GM11168 (cell line): ENCODE measurements at regions not wholly inside any gene's neighbourhood (a gene's known extent, or its start where the extent isn't known, plus 50 kb on each side); places are given as distances from the start of the nearest gene placed in this dataset.

Source experiments
- in situ Hi-C: fragments of 300-500 bp; cut with MboI; formaldehyde crosslinking; loops from one replicate; pipeline ENCODE4 v1.12.0; 2022; ENCODE audit warnings: low sequenced_read_pairs; ENCODE audit not compliant: unreplicated experiment

- in situ Hi-C loops, result no loop called here
These were observed 172.7 kb upstream of the ARL4C start for GRCh38 chr2:234669621-234670020.

- in situ Hi-C loops, result no loop called here
These were observed 172.1 kb upstream of the ARL4C start for GRCh38 chr2:234669001-234669400.

- in situ Hi-C loops, result no loop called here
These were observed 170.0 kb upstream of the ARL4C start for GRCh38 chr2:234666911-234667310.

GRCh38 chr2:234665304-234665703 lies 168.4 kb upstream of the ARL4C start:
- in situ Hi-C loops, result no loop called here

GRCh38 chr2:234661849-234662248 lies 165.0 kb upstream of the ARL4C start:
- in situ Hi-C loops, result no loop called here

- in situ Hi-C loops, result no loop called here
These were observed 164.3 kb upstream of the ARL4C start for GRCh38 chr2:234661175-234661574.

- in situ Hi-C loops, result no loop called here
These were observed 158.8 kb upstream of the ARL4C start for GRCh38 chr2:234655706-234656105.

- in situ Hi-C loops, result no loop called here
These were observed 154.0 kb upstream of the ARL4C start for GRCh38 chr2:234650911-234651310.

- in situ Hi-C loops, result no loop called here
These were observed 153.1 kb upstream of the ARL4C start for GRCh38 chr2:234649951-234650350.

- in situ Hi-C loops, result no loop called here
These were observed 146.5 kb upstream of the ARL4C start for GRCh38 chr2:234643407-234643806.

- in situ Hi-C loops, result no loop called here
These were observed 144.2 kb upstream of the ARL4C start for GRCh38 chr2:234641086-234641485.

GRCh38 chr2:234640657-234641056 lies 143.8 kb upstream of the ARL4C start:
- in situ Hi-C loops, result no loop called here

GRCh38 chr2:234638966-234639365 lies 142.1 kb upstream of the ARL4C start:
- in situ Hi-C loops, result no loop called here

GRCh38 chr2:234635284-234635683 lies 138.4 kb upstream of the ARL4C start:
- in situ Hi-C loops, result no loop called here

- in situ Hi-C loops, result no loop called here
These were observed 136.8 kb upstream of the ARL4C start for GRCh38 chr2:234633581-234634230.

GRCh38 chr2:234632527-234633391 lies 135.9 kb upstream of the ARL4C start:
- in situ Hi-C loops, result no loop called here

- in situ Hi-C loops, result no loop called here
These were observed 135.0 kb upstream of the ARL4C start for GRCh38 chr2:234631646-234632514.

- in situ Hi-C loops, result no loop called here
These were observed 133.9 kb upstream of the ARL4C start for GRCh38 chr2:234630801-234631261.

GRCh38 chr2:234629596-234629995 lies 132.7 kb upstream of the ARL4C start:
- in situ Hi-C loops, result no loop called here

- in situ Hi-C loops, result no loop called here
These were observed 132.1 kb upstream of the ARL4C start for GRCh38 chr2:234628953-234629352.

- in situ Hi-C loops, result no loop called here
These were observed 130.4 kb upstream of the ARL4C start for GRCh38 chr2:234627308-234627707.
